Epithelial cell of proximal tubule (primary cell): ENCODE measurements at regions not wholly inside any gene's neighbourhood (a gene's known extent, or its start where the extent isn't known, plus 50 kb on each side); places are given as distances from the start of the nearest gene placed in this dataset.
"Not testable (repeated sequence)": the region's sequence is repeated elsewhere in the genome, so short reads cannot be mapped to it uniquely, and the experiment has no call there.

Experiments
- DNase-seq: peaks from one replicate; pipeline ENCODE4 v3.0.0-alpha.2; 2011; ENCODE audit warnings: low read depth
- H3K4me3 ChIP-seq: 2 replicates; pipeline ENCODE4 v1.5.1; 2011; ENCODE audit warnings: low read depth, mild to moderate bottlenecking, low read length
- CTCF ChIP-seq: conservative IDR thresholded peaks from 2 replicates; pipeline ENCODE4 v1.5.1; 2012; ENCODE audit warnings: low read depth, mild to moderate bottlenecking, low read length

GRCh38 chr3:82618594-82618993, 857.1 kb upstream of the GBE1 start:
- DNase-seq = no peak

GRCh38 chr3:82610236-82610635, 848.8 kb upstream of the GBE1 start:
- DNase-seq = no peak
- no peak for TF ChIP-seq CTCF
- H3K4me3 ChIP-seq = no peak overlapping the region

More at GRCh38 chr3:82618594-82618993, 857.1 kb upstream of the GBE1 start:
- no peak for TF ChIP-seq CTCF
- no peak overlapping the region for H3K4me3 ChIP-seq

- no peak for TF ChIP-seq CTCF
- no peak for DNase-seq
- no peak overlapping the region for H3K4me3 ChIP-seq
Observed at GRCh38 chr3:82607391-82607790, 845.9 kb upstream of the GBE1 start.

- no peak overlapping the region for H3K4me3 ChIP-seq
- no peak for TF ChIP-seq CTCF
- DNase-seq = no peak
Observed at GRCh38 chr3:82596805-82597204, 835.4 kb upstream of the GBE1 start.

- no peak for DNase-seq
- H3K4me3 ChIP-seq = no peak overlapping the region
- no peak for TF ChIP-seq CTCF
Observed at GRCh38 chr3:82595530-82595929, 834.1 kb upstream of the GBE1 start.

- no peak overlapping the region for H3K4me3 ChIP-seq
- no peak for DNase-seq
- no peak for TF ChIP-seq CTCF
Observed at GRCh38 chr3:82587174-82587573, 825.7 kb upstream of the GBE1 start.

- no peak for DNase-seq
- no peak for TF ChIP-seq CTCF
- H3K4me3 ChIP-seq = no peak overlapping the region
Observed at GRCh38 chr3:82586414-82586813, 825.0 kb upstream of the GBE1 start.

GRCh38 chr3:82586002-82586401, 824.6 kb upstream of the GBE1 start:
- H3K4me3 ChIP-seq, DNase-seq: not testable (repeated sequence)

GRCh38 chr3:82585591-82585990, 824.1 kb upstream of the GBE1 start:
- DNase-seq, H3K4me3 ChIP-seq: not testable (repeated sequence)

GRCh38 chr3:82584861-82585260, 823.4 kb upstream of the GBE1 start:
- H3K4me3 ChIP-seq, DNase-seq: not testable (repeated sequence)

GRCh38 chr3:82584415-82584814, 823.0 kb upstream of the GBE1 start:
- H3K4me3 ChIP-seq, DNase-seq: not testable (repeated sequence)
